ENCODE measurements at regions not wholly inside any gene's neighbourhood (a gene's known extent, or its start where the extent isn't known, plus 50 kb on each side); places are given as distances from the start of the nearest gene placed in this dataset.
"Not testable (repeated sequence)": the region's sequence is repeated elsewhere in the genome, so short reads cannot be mapped to it uniquely, and the experiment has no call there.

- FAIRE-seq = no peak
These were observed 1187.3 kb upstream of the CITED2 start for GRCh38 chr6:140561701-140562100.

- FAIRE-seq = no peak
These were observed 1186.2 kb upstream of the CITED2 start for GRCh38 chr6:140560671-140561070.

DNA sequence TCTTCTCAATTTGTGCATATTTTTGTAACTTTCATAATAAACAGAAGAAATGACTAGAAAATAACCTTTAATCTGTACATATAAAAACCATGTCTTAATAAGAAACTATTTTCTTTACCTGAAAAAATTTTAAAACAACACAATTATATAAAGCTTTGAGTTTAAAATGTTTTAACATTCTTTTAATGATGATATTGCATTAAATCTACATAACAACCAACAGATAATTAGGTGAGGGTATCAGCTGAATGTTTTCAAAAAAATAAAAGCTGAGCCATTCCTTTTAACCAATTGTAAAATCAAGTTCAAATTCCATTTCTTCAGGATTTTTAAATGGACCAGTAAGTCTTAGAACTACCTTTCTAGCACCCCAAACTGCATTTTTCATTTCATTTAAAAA lies 1185.0 kb upstream of the CITED2 start:
- FAIRE-seq = no peak

- FAIRE-seq = no peak
These were observed 1180.0 kb upstream of the CITED2 start for GRCh38 chr6:140554421-140554820.

DNA sequence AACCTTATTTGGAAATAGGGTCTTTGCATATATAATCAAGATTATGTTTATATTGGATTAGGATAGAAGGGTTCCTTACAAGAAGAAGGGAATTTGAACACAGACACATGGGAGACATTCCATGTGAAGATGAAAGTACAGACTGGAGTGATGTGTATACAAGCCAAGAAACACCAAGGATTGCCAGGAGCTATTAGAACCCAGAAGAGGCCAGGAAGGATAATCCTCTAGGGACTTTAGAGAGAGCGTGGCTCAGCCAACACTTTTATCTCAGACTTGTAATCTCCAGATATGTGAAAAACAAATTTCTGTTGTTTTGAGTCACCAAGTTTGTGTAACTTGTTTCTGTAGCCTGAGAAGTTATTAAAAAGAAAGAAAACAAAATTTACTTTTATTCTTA lies 1173.9 kb upstream of the CITED2 start:
- FAIRE-seq = no peak

GRCh38 chr6:140546640-140547039 lies 1172.2 kb upstream of the CITED2 start:
- FAIRE-seq = peak; percentile 18

DNA sequence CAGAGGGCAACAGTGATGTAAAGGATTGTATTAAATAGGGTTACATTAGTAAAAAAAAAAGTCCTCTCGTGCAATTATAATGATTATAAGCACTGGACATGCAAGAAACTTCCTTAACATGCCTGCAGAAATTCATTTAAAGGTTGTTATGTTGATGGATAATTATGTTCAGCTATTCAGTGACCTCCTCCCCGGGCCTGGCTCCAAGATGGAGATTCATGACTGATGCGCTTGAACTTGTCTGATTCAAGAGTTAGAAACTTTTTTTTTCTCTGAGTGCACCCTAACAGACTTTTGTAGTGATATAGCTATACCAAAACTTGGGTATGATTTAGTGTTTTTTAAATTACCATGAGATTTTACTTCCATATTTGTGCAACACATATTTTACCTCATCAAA lies 1170.0 kb upstream of the CITED2 start:
- no peak for FAIRE-seq

- FAIRE-seq = no peak
These were observed 1168.4 kb upstream of the CITED2 start for GRCh38 chr6:140542863-140543262.

DNA sequence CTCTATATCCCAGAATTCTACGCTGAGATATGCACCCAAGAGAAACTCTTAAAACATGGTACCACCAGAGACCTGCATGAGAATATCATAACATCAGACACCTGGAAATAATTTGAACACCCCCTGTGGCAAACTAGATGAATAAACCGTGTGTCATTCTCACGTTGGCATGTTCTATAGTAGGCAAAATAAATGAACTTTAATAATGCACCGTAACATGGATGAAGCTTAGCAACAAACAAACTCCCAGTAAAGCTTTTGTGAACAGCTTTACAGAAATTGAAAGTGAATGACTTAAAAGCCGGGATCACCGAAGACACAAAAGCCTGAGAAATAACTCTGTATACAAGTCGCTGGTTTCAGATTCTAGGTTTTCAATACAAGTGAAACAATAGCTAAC lies 1166.8 kb upstream of the CITED2 start:
- no peak for FAIRE-seq

- peak; percentile 62 for FAIRE-seq
These were observed 1166.3 kb upstream of the CITED2 start for GRCh38 chr6:140540743-140541142.

GRCh38 chr6:140538926-140539325 lies 1164.5 kb upstream of the CITED2 start:
- no peak for FAIRE-seq

DNA sequence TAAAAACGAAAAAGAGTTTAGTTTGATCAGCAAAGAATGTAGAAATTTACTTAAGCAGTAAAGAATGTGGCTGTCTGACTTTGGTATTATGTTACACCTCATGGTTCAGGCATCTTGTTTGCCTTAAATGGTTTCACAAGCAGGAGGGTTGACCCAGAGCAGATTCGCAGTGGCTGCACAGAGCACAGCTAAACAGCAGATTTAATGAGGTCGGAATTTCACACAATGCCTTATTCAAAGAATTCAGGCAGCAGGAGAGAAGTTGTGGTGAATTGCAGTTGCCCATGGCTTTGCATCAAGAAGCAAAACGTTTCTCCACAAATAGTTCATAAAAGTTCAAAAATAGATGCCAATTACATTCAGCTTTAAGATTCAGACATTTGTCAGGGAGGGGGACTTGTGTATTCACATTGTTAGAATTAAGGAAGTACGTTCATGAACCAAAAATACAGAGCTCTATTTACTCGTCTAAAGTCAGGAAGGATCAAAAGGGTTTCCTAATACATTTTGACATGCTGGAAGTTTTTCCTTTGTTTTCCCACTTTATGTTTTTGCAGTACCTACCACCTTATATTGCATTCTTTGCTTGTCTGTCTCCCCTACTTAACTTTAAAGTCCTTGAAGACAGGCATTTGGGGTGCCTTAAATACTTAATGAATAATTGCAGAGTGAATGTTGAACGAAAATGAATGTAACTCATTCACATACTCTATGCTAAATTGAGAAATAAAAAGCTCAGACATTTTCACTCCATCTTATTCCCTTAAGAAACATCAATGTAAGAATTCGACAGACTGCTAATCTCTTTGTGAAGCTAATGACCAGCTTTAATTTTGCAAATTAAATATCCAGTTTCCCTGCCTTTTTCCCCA lies 1163.6 kb upstream of the CITED2 start:
- peak; percentile 93 for FAIRE-seq

DNA sequence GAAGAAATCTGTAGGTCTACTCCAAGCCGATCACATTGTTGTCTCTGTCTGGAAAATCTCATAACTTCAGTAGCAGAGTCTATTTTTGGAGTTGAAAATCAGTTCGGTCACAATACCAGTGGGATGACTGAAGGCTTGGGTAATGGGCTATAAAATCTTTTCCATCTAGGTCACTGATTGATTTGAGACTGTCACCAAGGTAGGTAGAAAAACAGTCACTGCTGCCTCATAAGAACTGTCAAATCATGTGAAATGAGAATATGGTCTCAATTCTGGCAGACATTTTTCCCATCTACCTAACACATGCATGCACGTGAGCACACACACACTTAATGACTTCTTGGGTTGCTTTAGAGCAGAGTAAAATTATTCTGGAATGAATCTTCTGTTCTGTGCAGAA lies 1162.8 kb upstream of the CITED2 start:
- FAIRE-seq = no peak

- FAIRE-seq = no peak
These were observed 1161.1 kb upstream of the CITED2 start for GRCh38 chr6:140535511-140535910.

DNA sequence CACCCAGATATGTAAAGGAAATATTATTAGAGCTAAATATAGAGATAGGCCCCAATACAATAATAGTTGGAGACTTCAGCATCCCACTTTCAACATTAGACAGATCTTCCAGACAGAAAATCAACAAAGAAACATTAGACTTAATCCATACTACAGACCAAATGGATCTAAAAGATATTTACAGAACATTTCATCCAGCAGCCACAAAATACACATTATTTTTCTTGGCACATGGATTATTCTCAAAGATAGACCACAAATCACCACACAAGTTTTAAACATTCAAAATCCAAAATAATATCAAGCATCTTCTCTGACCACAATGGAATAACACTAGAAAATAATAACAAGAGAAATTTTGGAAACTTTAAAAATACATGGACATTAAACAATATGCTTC lies 1159.1 kb upstream of the CITED2 start:
- no peak for FAIRE-seq

DNA sequence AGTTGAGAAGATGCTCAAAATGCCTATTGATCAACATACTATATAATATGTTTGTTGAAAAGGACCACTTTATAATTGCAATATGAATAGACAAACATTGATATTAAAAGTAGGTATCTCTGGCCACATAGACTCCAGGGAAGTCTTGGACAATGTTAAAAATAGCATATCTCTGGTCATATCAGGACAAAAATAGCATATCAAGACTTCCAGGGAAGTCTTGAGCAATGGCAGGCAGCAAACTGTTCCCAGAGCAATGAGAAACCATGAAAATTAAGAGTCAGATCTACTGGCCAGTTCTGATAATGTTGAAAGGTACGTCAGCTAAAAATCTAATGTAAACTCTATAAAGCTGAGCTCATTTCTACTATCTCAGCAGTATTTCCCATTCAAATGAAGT lies 1130.3 kb upstream of the CITED2 start:
- no peak for FAIRE-seq

DNA sequence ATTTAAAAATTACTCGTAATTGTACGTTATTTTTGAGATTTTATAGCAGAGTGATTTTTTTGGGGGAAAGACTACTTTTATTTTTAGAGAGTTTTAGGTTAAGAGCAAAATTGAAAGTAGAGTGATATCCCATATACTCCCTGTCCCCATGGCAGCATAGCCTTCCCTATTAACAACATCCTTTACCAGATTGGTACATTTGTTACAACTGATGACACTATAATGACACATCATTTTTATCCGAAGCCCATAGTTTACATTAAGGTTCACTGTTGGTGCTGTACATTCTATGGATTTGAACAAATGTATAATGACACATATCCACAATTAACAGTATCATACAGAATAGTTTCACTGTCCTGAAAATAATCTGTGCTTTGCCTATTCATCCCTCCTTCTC lies 1126.4 kb upstream of the CITED2 start:
- no peak for FAIRE-seq

DNA sequence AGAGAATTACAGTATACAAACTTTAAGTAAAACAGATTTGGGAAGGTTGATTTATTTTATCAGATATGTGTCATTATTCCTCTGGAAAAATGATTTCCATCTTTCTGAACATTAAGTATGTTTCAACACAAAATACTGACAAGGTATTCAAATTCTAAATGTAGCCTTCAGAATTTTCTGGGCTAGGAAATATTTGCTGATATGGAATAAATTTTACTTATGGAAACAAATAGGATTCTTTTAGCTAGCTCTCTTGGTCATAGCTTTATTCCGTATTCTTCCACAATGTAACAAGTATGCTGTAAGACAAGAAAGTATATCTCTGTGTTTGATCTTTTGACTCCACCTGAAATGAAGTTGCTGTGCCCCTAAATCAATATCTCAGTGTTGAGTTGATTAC lies 1125.2 kb upstream of the CITED2 start:
- no peak for FAIRE-seq

DNA sequence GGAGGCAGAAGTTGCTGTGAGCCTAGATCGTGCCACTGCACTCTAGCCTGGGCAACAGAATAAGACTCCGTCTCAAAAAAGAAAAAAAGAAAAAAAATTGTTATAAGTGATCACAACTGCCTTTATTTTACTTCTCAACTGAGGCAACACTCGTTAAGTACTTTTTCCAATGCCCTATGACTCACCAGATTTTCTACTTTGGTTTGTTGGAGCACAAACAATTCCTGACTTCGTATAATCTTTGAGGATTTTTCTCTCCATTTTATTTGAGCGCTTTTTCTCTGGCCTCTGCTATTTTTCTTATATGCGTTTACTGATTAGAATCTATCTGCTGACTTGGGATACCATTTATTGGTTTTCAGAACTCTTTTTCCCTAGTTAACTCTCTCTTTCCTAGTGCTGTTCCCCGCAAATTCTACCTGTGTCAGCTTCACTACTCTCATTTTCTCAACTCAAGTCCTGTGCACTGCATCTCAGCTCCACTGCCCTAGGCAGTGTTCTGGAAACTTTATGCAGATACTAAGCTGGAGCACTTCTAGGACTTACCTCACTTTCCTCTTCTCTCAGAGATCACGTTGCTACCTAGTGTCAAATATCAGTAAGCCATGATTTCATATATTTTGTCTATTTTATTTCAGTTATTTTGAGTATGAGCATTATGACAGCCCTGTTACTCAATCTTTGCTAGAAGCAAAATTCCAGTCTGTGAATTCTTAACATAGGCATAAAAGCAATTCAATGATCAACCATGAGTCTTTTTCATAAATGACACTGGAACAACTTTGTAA lies 1120.1 kb upstream of the CITED2 start:
- FAIRE-seq = no peak

GRCh38 chr6:140493470-140493869 lies 1119.0 kb upstream of the CITED2 start:
- not testable (repeated sequence) for FAIRE-seq

DNA sequence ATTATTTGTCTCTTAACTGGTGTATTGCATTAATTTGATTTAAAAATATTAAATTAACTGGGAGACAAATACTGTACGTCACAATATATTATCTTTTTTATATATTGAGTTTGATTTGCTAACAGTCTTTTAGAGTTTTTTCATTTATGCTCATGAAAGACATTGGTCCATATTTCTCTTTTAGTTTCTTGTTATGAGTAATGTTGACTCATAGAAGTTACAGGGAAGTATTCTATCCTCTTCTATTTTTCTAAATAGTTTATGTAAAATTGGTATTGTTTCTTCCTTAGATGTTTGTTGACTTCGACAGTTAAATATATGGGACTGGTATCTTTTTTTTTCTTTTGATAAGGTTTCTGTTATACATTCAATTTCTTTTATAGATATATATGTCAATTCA lies 1115.6 kb upstream of the CITED2 start:
- no peak for FAIRE-seq

DNA sequence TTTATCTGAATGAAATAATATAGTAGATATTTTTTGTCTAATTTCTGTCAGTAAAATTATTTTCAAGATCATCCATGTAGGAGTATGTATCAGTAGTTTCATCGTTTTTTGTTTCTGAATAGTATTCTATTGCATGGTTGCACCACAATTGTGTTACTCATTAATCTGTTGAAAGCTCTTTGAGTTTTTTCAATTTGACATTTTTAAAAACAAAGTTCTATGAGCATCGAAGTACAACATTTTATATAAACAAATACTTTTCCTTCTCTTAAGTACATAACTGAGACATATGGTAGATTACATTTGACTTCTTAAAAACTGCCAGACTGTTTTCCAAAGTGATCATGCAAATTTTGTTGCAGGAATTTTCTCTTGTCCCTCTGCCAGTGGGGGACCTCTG lies 1113.1 kb upstream of the CITED2 start:
- peak; percentile 18 for FAIRE-seq

- no peak for FAIRE-seq
These were observed 1112.3 kb upstream of the CITED2 start for GRCh38 chr6:140486450-140487361.
